Uterus (tissue), 3 donors: ENCODE measurements at regions not wholly inside any gene's neighbourhood (a gene's known extent, or its start where the extent isn't known, plus 50 kb on each side); places are given as distances from the start of the nearest gene placed in this dataset.

Experiments
- DNase-seq, 2 donors: peaks; one replicate each; pipeline ENCODE4 v3.0.0-alpha.2; 2019 to 2020
- H3K27ac ChIP-seq, 2 donors: fragments of 200-600 bp; sonication (generic); 1 replicate in 1 of 2; 2 replicates in 1 of 2; pipeline ENCODE4 v1.5.1; 2016 to 2018
- H3K27me3 ChIP-seq, 2 donors: fragments of 200-600 bp; sonication (generic); one replicate each; pipeline ENCODE4 v1.5.1; 2018 to 2019; ENCODE audit warnings: control low read depth in 1 of 2
- H3K36me3 ChIP-seq, 2 donors: fragments of 200-600 bp; sonication (generic); one replicate each; pipeline ENCODE4 v1.5.1; 2019; ENCODE audit warnings: control low read depth in 1 of 2
- H3K4me1 ChIP-seq, 2 donors: fragments of 200-600 bp; sonication (generic); one replicate each; pipeline ENCODE4 v1.5.1; 2018 to 2019; ENCODE audit warnings: control low read depth in 1 of 2
- H3K4me3 ChIP-seq, 2 donors: fragments of 200-600 bp; sonication (generic); 1 replicate in 1 of 2; 2 replicates in 1 of 2; pipeline ENCODE4 v1.5.1; 2018 to 2019; ENCODE audit warnings: mild to moderate bottlenecking in 1 of 2
- H3K9me3 ChIP-seq, 2 donors: fragments of 200-600 bp; sonication (generic); one replicate each; pipeline ENCODE4 v1.5.1; 2019; ENCODE audit warnings: control low read depth in 1 of 2
- CTCF ChIP-seq, 4 experiments: fragments of 200-600 bp in 2 of 4; fragments of 450-650 bp in 2 of 4; sonication (generic) in 2 of 4; IDR thresholded peaks; one replicate each; pipeline ENCODE4 v1.5.1; 2016 to 2019; ENCODE audit warnings: antibody characterized with exemption in 4 of 4, mild to moderate bottlenecking in 2 of 4, moderate library complexity in 1 of 4
- POLR2A ChIP-seq, 2 donors: fragments of 450-650 bp; IDR thresholded peaks; one replicate each; pipeline ENCODE4 v1.6.1; 2016; ENCODE audit warnings: antibody characterized with exemption in 2 of 2, mild to moderate bottlenecking in 1 of 2, moderate library complexity in 1 of 2
- intact Hi-C: fragments of 100-400 bp; cut with DNase I; formaldehyde crosslinking; loops from one replicate; pipeline ENCODE4 v1.15.1; 2023; ENCODE audit warnings: low total_unique reads
- donor health status: DM: yes; HTN: yes; CAD: no.

DNA sequence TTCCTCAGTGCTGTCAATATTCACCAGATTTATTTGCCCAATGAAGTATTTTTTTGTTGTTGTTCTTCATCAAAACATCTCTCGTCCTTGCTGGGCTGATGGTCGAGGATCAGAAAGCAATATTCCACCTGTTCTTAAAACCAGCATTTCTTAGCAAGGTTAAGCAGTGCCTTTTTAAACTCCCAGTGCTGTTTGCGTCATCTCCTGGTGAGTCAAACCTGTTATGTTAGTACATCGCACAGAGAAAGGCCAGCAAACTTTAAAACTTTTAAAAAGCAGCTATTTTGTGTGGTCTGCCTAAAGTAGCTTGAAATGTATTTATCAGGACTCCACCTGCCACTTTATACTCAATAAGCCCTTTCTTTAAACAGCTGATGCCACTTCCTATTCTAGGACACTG lies 802.0 kb downstream of the KCNA4 start:
- H3K9me3 ChIP-seq, result no peaks in the 10 kb centered on the region
- TF ChIP-seq POLR2A (IDR thresholded peaks at IDR 0.05) (no peak), CTCF (IDR thresholded peaks at IDR 0.05) (no peak)
- no peak for DNase-seq
- no peaks in the 10 kb centered on the region for H3K36me3 ChIP-seq
- no peak overlapping the region for H3K27ac ChIP-seq
- intact Hi-C loops, result no loop called here
- no peak overlapping the region for H3K4me3 ChIP-seq
- no peaks in the 10 kb centered on the region for H3K4me1 ChIP-seq
- H3K27me3 ChIP-seq, result no peaks in the 10 kb centered on the region

- TF ChIP-seq CTCF (IDR thresholded peaks at IDR 0.05) (no peak), POLR2A (IDR thresholded peaks at IDR 0.05) (no peak)
- DNase-seq, result no peak
- no peak overlapping the region for H3K27ac ChIP-seq
- H3K27me3 ChIP-seq, result no peaks in the 10 kb centered on the region
- H3K4me3 ChIP-seq, result no peak overlapping the region
- H3K36me3 ChIP-seq, result no peaks in the 10 kb centered on the region
- no peaks in the 10 kb centered on the region for H3K4me1 ChIP-seq
- H3K9me3 ChIP-seq, result no peaks in the 10 kb centered on the region
- intact Hi-C loops, result no loop called here
These were observed 805.6 kb downstream of the KCNA4 start for GRCh38 chr11:29211202-29211601.

GRCh38 chr11:29210426-29210825 lies 806.4 kb downstream of the KCNA4 start:
- Histone ChIP-seq H3K27ac (no peak overlapping the region), H3K27me3 (no peaks in the 10 kb centered on the region), H3K9me3 (no peaks in the 10 kb centered on the region), H3K4me3 (no peak overlapping the region), H3K4me1 (no peaks in the 10 kb centered on the region), H3K36me3 (no peaks in the 10 kb centered on the region)
- intact Hi-C loops, result no loop called here
- DNase-seq, result no peak
- TF ChIP-seq CTCF (IDR thresholded peaks at IDR 0.05) (no peak), POLR2A (IDR thresholded peaks at IDR 0.05) (no peak)

DNA sequence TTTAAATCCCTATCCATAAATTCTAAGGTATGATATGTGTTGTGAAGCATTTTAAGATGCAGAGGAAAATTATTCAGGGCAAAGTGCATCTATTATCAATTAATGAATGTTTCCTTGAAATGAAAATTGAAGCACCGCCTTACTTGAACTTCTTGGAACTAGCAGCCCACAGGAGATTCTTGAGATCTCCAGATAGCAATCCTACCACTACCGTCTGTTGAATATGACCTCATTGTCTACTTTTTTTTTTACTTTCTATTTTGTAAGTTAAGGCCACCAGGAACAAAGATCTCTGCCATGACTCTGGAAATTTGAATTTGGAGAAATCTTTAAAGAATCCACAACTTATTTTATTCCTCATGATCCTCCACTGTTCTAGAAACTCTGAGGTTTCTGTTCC lies 808.7 kb downstream of the KCNA4 start:
- H3K27me3 ChIP-seq, result no peaks in the 10 kb centered on the region
- H3K4me1 ChIP-seq, result no peaks in the 10 kb centered on the region
- intact Hi-C loops, result no loop called here
- no peaks in the 10 kb centered on the region for H3K36me3 ChIP-seq
- no peak for DNase-seq
- H3K27ac ChIP-seq, result no peak overlapping the region
- H3K9me3 ChIP-seq, result no peaks in the 10 kb centered on the region
- TF ChIP-seq CTCF (IDR thresholded peaks at IDR 0.05), result no peak
- TF ChIP-seq POLR2A (IDR thresholded peaks at IDR 0.05), result no peak
- H3K4me3 ChIP-seq, result no peak overlapping the region

DNA sequence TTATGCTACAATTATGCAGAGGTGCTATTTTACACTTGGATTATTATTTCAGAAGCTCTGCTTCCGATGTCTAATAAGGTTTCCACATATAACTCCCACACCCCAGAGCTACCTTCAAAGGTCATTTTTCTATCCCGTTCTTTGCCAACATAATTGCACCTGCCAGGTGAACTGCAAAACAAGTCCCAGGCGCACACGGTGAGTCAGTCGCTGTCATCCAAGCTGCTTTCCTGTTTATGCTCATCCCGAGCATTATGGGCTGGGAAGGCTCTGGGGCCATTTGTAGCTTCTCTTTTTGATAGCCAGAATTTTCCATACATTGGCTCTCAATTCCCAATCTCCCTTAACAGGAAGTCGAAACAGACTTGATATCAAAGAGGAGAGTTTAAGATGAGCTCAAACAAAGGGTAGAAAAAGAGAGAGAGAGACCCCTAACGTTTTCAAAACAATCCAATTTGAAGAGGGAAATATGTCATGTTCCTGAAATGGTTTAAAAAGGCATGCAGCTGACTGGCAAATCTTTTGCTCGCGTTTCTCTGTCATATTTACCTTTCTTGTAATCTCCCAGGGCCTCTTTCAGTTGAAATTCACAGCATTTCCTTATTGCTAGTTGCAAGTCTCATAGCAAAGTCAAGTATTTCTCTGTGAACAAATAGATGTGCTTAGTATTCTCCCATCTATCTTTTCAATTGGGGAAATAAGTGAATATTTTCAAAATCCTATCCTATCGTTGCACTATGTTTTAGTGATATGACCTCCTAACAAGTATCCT lies 815.9 kb downstream of the KCNA4 start:
- no peak for TF ChIP-seq CTCF (IDR thresholded peaks at IDR 0.05)
- TF ChIP-seq POLR2A (IDR thresholded peaks at IDR 0.05), result no peak
- no peak for DNase-seq
- intact Hi-C loops, result no loop called here
- H3K4me1 ChIP-seq, result no peaks in the 10 kb centered on the region
- no peaks in the 10 kb centered on the region for H3K9me3 ChIP-seq
- no peak overlapping the region for H3K4me3 ChIP-seq
- no peaks in the 10 kb centered on the region for H3K36me3 ChIP-seq
- no peak overlapping the region for H3K27ac ChIP-seq
- no peaks in the 10 kb centered on the region for H3K27me3 ChIP-seq
